Loucy (cell line): ENCODE measurements at regions not wholly inside any gene's neighbourhood (a gene's known extent, or its start where the extent isn't known, plus 50 kb on each side); places are given as distances from the start of the nearest gene placed in this dataset.

Experiments used
- CTCF ChIP-seq: fragments of 200-600 bp; sonication (generic); conservative IDR thresholded peaks from 2 replicates; pipeline ENCODE4 v1.5.1; 2014; ENCODE audit warnings: mild to moderate bottlenecking, antibody characterized with exemption, low read length
- EZH2phosphoT487 ChIP-seq: fragments of 200-600 bp; IDR thresholded peaks from 2 replicates; pipeline ENCODE4 v1.6.1; 2018; ENCODE audit warnings: antibody characterized with exemption, mild to moderate bottlenecking, moderate library complexity, borderline replicate concordance

- TF ChIP-seq CTCF: no peak
- no peak for TF ChIP-seq EZH2phosphoT487
Observed at GRCh38 chr1:22349362-22350043, 102.1 kb upstream of the ZBTB40 start.
